DMS 273 (cell line): ENCODE measurements at regions not wholly inside any gene's neighbourhood (a gene's known extent, or its start where the extent isn't known, plus 50 kb on each side); places are given as distances from the start of the nearest gene placed in this dataset.

ENCODE experiments used
- DNase-seq: peaks from one replicate; lab custom pipeline; 2025; ENCODE audit not compliant: unreplicated experiment; lab: John Stamatoyannopoulos, UW

- no peak for DNase-seq
These were observed 195.4 kb upstream of the ZMIZ1 start for GRCh38 chr10:78873413-78873812.

- DNase-seq = no peak
These were observed 193.4 kb upstream of the ZMIZ1 start for GRCh38 chr10:78875331-78875877.

GRCh38 chr10:78875932-78876331 lies 192.8 kb upstream of the ZMIZ1 start:
- no peak for DNase-seq

- no peak for DNase-seq
These were observed 192.3 kb upstream of the ZMIZ1 start for GRCh38 chr10:78876449-78876848.

- no peak for DNase-seq
These were observed 189.1 kb upstream of the ZMIZ1 start for GRCh38 chr10:78879621-78880020.

GRCh38 chr10:78886129-78886528 lies 182.6 kb upstream of the ZMIZ1 start:
- no peak for DNase-seq

GRCh38 chr10:78889536-78890063 lies 179.2 kb upstream of the ZMIZ1 start:
- no peak for DNase-seq

GRCh38 chr10:78890506-78890905 lies 178.3 kb upstream of the ZMIZ1 start:
- DNase-seq = no peak

GRCh38 chr10:78891741-78892140 lies 177.0 kb upstream of the ZMIZ1 start:
- DNase-seq = no peak

GRCh38 chr10:78892338-78893176 lies 176.2 kb upstream of the ZMIZ1 start:
- no peak for DNase-seq

GRCh38 chr10:78893217-78893616 lies 175.5 kb upstream of the ZMIZ1 start:
- no peak for DNase-seq

GRCh38 chr10:78894089-78894840 lies 174.5 kb upstream of the ZMIZ1 start:
- DNase-seq = no peak

GRCh38 chr10:78894841-78895195 lies 173.9 kb upstream of the ZMIZ1 start:
- no peak for DNase-seq

GRCh38 chr10:78895469-78895868 lies 173.3 kb upstream of the ZMIZ1 start:
- DNase-seq = no peak

- no peak for DNase-seq
These were observed 172.4 kb upstream of the ZMIZ1 start for GRCh38 chr10:78896159-78896928.

- no peak for DNase-seq
These were observed 170.2 kb upstream of the ZMIZ1 start for GRCh38 chr10:78898341-78899097.

GRCh38 chr10:78899098-78899754 lies 169.5 kb upstream of the ZMIZ1 start:
- no peak for DNase-seq

- peak; percentile 53 for DNase-seq
These were observed 168.6 kb upstream of the ZMIZ1 start for GRCh38 chr10:78899996-78900714.

GRCh38 chr10:78900715-78901430 lies 167.9 kb upstream of the ZMIZ1 start:
- no peak for DNase-seq
